ENCODE measurements at regions not wholly inside any gene's neighbourhood (a gene's known extent, or its start where the extent isn't known, plus 50 kb on each side); places are given as distances from the start of the nearest gene placed in this dataset.

DNA sequence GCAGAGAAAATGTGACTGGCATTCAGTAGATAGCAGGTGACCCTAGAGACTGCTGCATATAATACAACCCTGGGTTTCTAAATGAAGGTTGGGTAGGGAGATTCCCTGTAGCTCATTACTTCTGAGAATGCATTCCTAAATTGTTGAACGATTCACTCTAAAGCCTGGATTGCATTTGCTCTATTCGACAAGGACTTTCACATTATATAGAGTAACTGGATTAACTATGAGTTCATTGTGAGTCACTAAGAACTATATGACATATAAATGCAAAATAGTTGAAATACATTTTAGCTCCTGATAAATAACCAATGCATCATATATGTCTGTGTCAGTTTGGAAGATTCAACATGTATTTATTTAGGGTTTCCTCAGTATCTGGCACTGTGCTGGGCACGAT is 294.7 kb upstream of the CCDC54 start:
- Histone ChIP-seq H3K9me3 (ENCODE audit: control insufficient read depth in 1 of 2, low read length in 2 of 2) (no peaks in the 10 kb centered on the region), H3K4me3 (ENCODE audit: low read depth in 1 of 2, low read length in 2 of 2) (no peak overlapping the region), H3K36me3 (ENCODE audit: control insufficient read depth in 1 of 2, insufficient read depth in 2 of 2, low read length in 2 of 2) (no peaks in the 10 kb centered on the region), H3K4me1 (ENCODE audit: control insufficient read depth in 1 of 2, insufficient read depth in 2 of 2, low read length in 2 of 2) (no peaks in the 10 kb centered on the region), H3K27me3 (ENCODE audit: low read depth, low read length) (no peaks in the 10 kb centered on the region), H3K27ac (ENCODE audit: low read length) (no peak overlapping the region)

DNA sequence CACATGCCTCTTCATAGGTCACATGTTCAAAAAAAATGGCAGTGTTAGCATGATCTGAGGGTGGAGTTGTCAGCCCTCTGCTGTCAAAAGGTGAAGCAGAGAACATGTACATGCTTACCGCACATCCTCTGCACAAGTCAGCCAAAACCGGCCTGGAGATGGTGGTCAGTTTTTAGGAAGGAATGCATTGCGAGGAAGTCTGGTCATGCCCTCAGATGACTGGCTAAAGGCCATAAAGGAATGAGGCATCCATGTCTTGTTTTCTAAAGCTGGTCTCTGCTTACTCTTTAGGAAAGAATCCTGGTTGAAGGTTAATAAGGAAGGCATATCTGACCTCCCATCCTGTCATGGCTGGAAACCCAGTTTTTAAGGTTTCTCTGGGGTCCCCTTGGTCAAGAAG is 292.0 kb upstream of the CCDC54 start:
- H3K27ac ChIP-seq (ENCODE audit: low read length), result no peak overlapping the region
- H3K4me1 ChIP-seq (ENCODE audit: control insufficient read depth in 1 of 2, insufficient read depth in 2 of 2, low read length in 2 of 2), result no peaks in the 10 kb centered on the region
- H3K4me3 ChIP-seq (ENCODE audit: low read depth in 1 of 2, low read length in 2 of 2), result no peak overlapping the region

DNA sequence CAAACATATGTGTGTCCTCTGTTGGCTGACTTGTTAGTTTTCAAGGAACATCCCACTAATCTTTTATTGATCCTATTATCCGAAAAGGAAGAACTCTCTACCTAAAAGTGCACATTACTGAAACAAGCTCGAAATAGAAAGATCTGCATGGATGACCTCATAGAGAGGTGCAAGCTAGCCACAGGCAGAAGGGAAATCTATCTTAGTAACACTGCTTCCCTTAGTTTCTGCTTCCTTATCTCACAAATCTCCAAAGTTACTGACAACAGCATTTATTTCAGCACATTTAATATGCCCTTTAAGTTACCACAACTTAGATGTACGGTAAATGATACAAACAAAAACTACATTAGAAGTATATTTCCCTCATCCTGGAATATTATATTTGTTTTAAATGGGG is 285.1 kb upstream of the CCDC54 start:
- no peaks in the 10 kb centered on the region for H3K27me3 ChIP-seq (ENCODE audit: low read depth, low read length)
- no peaks in the 10 kb centered on the region for H3K9me3 ChIP-seq (ENCODE audit: control insufficient read depth in 1 of 2, low read length in 2 of 2)
- H3K36me3 ChIP-seq (ENCODE audit: control insufficient read depth in 1 of 2, insufficient read depth in 2 of 2, low read length in 2 of 2), result no peaks in the 10 kb centered on the region
- H3K27ac ChIP-seq (ENCODE audit: low read length), result no peak overlapping the region
- H3K4me3 ChIP-seq (ENCODE audit: low read depth in 1 of 2, low read length in 2 of 2), result no peak overlapping the region
- H3K4me1 ChIP-seq (ENCODE audit: control insufficient read depth in 1 of 2, insufficient read depth in 2 of 2, low read length in 2 of 2), result no peaks in the 10 kb centered on the region

More for the DNA sequence above, 292.0 kb upstream of the CCDC54 start:
- H3K27me3 ChIP-seq (ENCODE audit: low read depth, low read length), result no peaks in the 10 kb centered on the region
- no peaks in the 10 kb centered on the region for H3K36me3 ChIP-seq (ENCODE audit: control insufficient read depth in 1 of 2, insufficient read depth in 2 of 2, low read length in 2 of 2)
- H3K9me3 ChIP-seq (ENCODE audit: control insufficient read depth in 1 of 2, low read length in 2 of 2), result no peaks in the 10 kb centered on the region

DNA sequence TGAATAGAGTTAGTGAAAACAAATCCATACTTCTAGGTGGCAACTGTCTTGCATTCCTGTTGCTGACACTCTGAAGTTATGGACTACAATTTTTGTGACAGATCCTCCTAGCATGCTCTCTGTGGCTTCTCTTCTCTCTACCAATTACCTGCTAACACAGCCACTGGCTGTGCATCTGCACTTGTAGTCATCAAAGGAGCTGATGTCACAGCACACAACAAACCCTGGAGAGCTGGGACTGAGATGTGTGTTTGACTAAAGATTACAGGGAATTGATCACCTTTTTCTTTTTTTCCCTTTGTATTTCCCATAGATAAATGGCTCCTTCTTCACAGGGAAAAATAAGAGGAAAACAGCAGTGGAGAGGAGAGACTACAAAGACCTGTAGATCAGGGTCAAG is 278.4 kb upstream of the CCDC54 start:
- Histone ChIP-seq H3K27ac (ENCODE audit: low read length) (no peak overlapping the region), H3K36me3 (ENCODE audit: control insufficient read depth in 1 of 2, insufficient read depth in 2 of 2, low read length in 2 of 2) (no peaks in the 10 kb centered on the region), H3K4me3 (ENCODE audit: low read depth in 1 of 2, low read length in 2 of 2) (no peak overlapping the region), H3K27me3 (ENCODE audit: low read depth, low read length) (no peaks in the 10 kb centered on the region), H3K9me3 (ENCODE audit: control insufficient read depth in 1 of 2, low read length in 2 of 2) (no peaks in the 10 kb centered on the region), H3K4me1 (ENCODE audit: control insufficient read depth in 1 of 2, insufficient read depth in 2 of 2, low read length in 2 of 2) (no peaks in the 10 kb centered on the region)

DNA sequence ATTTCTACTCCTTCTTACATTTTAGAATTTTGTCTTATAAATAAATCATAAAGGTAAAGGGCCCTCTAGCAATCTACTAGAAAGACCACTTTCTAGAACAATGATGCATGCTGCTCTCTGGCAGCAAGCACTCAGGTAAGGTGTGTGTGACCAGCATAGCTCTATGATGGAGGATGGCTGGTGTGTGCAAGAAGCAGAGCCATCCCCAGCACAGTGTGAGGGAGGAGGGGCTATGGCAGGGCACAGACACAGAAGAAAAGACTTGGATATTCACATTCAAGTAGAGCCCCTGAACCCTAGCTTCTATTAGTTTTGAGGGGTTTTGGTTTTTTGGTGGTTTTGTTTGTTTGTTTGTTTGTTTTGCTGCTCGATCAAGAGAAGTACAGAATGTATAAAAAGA is 277.1 kb upstream of the CCDC54 start:
- H3K4me3 ChIP-seq (ENCODE audit: low read depth in 1 of 2, low read length in 2 of 2), result no peak overlapping the region
- no peaks in the 10 kb centered on the region for H3K36me3 ChIP-seq (ENCODE audit: control insufficient read depth in 1 of 2, insufficient read depth in 2 of 2, low read length in 2 of 2)

DNA sequence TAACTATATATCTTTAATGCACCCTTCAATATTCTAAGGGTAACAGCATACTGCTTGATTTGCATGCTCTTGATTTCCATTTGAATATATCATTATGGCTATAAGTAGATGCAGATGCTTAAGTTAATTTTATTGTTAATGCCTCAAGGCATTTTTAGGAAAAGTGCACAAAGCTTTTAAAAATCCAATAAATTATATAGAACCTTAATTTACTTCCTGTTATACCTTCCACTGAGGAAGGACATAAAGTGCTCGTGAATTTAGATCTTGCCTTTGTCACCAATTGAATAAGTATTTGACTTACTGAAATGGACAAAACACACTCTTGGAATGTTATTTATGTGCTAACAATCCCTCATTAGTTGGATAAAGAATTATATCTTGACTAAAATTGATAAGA is 276.7 kb upstream of the CCDC54 start:
- Histone ChIP-seq H3K27ac (ENCODE audit: low read length) (no peak overlapping the region), H3K4me3 (ENCODE audit: low read depth in 1 of 2, low read length in 2 of 2) (no peak overlapping the region), H3K27me3 (ENCODE audit: low read depth, low read length) (no peaks in the 10 kb centered on the region), H3K9me3 (ENCODE audit: control insufficient read depth in 1 of 2, low read length in 2 of 2) (no peaks in the 10 kb centered on the region), H3K36me3 (ENCODE audit: control insufficient read depth in 1 of 2, insufficient read depth in 2 of 2, low read length in 2 of 2) (no peaks in the 10 kb centered on the region), H3K4me1 (ENCODE audit: control insufficient read depth in 1 of 2, insufficient read depth in 2 of 2, low read length in 2 of 2) (no peaks in the 10 kb centered on the region)

More for the DNA sequence above, 277.1 kb upstream of the CCDC54 start:
- H3K4me1 ChIP-seq (ENCODE audit: control insufficient read depth in 1 of 2, insufficient read depth in 2 of 2, low read length in 2 of 2), result no peaks in the 10 kb centered on the region
- H3K27ac ChIP-seq (ENCODE audit: low read length), result no peak overlapping the region
- H3K27me3 ChIP-seq (ENCODE audit: low read depth, low read length), result no peaks in the 10 kb centered on the region
- H3K9me3 ChIP-seq (ENCODE audit: control insufficient read depth in 1 of 2, low read length in 2 of 2), result no peaks in the 10 kb centered on the region

- Histone ChIP-seq H3K4me1 (ENCODE audit: control insufficient read depth in 1 of 2, insufficient read depth in 2 of 2, low read length in 2 of 2) (no peaks in the 10 kb centered on the region), H3K27ac (ENCODE audit: low read length) (no peak overlapping the region), H3K36me3 (ENCODE audit: control insufficient read depth in 1 of 2, insufficient read depth in 2 of 2, low read length in 2 of 2) (no peaks in the 10 kb centered on the region), H3K4me3 (ENCODE audit: low read depth in 1 of 2, low read length in 2 of 2) (no peak overlapping the region), H3K27me3 (ENCODE audit: low read depth, low read length) (no peaks in the 10 kb centered on the region), H3K9me3 (ENCODE audit: control insufficient read depth in 1 of 2, low read length in 2 of 2) (no peaks in the 10 kb centered on the region)
Measured at GRCh38 chr3:107103786-107104185, 273.5 kb upstream of the CCDC54 start.

DNA sequence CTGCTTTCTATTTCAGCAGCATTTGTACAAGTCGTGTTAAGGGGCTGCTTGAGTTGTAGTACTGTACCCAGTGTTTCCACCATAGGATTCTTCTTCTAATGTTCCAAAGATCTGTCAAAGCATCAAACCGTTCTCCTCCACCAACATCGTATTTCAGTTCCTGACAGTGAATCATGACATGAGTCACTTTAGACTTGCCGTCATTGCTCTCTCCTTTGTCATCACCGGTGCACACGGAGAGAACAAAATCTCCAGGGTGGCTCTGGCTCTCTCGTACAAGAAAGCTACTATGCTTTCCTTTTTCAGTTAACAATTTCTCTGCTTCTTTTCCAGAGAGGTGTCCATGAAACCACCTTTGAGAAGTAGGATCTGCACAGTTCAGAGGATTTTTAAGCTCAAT is 270.9 kb upstream of the CCDC54 start:
- Histone ChIP-seq H3K27me3 (ENCODE audit: low read depth, low read length) (no peaks in the 10 kb centered on the region), H3K36me3 (ENCODE audit: control insufficient read depth in 1 of 2, insufficient read depth in 2 of 2, low read length in 2 of 2) (no peaks in the 10 kb centered on the region), H3K27ac (ENCODE audit: low read length) (no peak overlapping the region), H3K4me1 (ENCODE audit: control insufficient read depth in 1 of 2, insufficient read depth in 2 of 2, low read length in 2 of 2) (no peaks in the 10 kb centered on the region), H3K9me3 (ENCODE audit: control insufficient read depth in 1 of 2, low read length in 2 of 2) (no peaks in the 10 kb centered on the region), H3K4me3 (ENCODE audit: low read depth in 1 of 2, low read length in 2 of 2) (no peak overlapping the region)

DNA sequence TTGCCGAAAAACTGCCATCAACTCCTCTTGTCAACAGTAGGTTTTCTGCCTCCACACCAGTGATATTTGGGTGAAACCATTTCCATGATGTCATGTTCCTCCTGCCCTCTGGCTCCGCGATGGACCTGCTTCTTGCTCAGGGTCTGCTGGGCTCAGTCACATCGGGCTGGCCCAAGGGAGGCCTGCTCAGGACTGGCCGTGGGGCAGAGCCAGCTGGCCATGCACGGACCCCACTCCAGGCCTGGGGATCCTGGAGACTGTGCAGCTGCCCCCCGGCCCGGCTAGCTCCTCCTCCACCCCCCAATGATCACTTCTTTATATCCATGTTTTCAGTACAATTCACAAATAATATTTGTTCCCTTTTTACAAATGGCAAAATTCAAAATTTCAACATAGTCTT is 270.3 kb upstream of the CCDC54 start:
- no peaks in the 10 kb centered on the region for H3K27me3 ChIP-seq (ENCODE audit: low read depth, low read length)
- no peaks in the 10 kb centered on the region for H3K4me1 ChIP-seq (ENCODE audit: control insufficient read depth in 1 of 2, insufficient read depth in 2 of 2, low read length in 2 of 2)
- no peak overlapping the region for H3K27ac ChIP-seq (ENCODE audit: low read length)
- no peak overlapping the region for H3K4me3 ChIP-seq (ENCODE audit: low read depth in 1 of 2, low read length in 2 of 2)
- no peaks in the 10 kb centered on the region for H3K36me3 ChIP-seq (ENCODE audit: control insufficient read depth in 1 of 2, insufficient read depth in 2 of 2, low read length in 2 of 2)
- H3K9me3 ChIP-seq (ENCODE audit: control insufficient read depth in 1 of 2, low read length in 2 of 2), result no peaks in the 10 kb centered on the region

DNA sequence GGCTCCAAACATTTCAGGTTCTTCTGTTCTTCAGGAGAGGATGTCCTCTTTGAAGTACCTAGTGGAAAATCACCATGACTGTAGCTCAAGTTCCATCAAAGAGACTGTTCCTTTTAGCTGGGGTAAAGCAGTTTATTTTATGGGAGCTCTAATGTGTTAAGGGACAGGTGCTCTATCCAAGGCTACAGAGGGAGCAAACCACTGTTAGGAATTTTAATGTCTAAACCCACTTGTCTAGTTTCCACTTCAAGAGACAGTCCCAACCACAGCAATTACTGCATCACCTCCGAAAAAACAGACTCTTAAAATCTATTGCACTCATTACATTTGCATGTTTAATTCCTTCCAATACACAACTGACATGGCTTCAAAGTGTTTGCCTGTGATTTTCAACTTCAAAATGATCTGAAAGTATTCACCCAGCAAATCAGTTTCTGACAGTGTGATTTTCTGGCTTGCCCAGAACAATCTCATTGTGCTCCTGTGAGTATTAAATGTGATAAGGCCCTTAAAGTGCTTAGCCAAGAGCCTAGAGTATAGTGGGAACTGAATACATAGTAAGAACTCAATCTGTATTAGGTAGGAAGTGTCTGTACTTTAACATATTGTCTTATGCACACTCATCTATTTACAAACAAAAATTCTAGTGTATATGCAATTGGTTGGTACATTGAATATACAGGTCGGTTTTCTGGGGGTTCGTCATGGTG is 266.5 kb upstream of the CCDC54 start:
- H3K27ac ChIP-seq (ENCODE audit: low read length), result no peak overlapping the region
- H3K36me3 ChIP-seq (ENCODE audit: control insufficient read depth in 1 of 2, insufficient read depth in 2 of 2, low read length in 2 of 2), result no peaks in the 10 kb centered on the region
- H3K27me3 ChIP-seq (ENCODE audit: low read depth, low read length), result no peaks in the 10 kb centered on the region

DNA sequence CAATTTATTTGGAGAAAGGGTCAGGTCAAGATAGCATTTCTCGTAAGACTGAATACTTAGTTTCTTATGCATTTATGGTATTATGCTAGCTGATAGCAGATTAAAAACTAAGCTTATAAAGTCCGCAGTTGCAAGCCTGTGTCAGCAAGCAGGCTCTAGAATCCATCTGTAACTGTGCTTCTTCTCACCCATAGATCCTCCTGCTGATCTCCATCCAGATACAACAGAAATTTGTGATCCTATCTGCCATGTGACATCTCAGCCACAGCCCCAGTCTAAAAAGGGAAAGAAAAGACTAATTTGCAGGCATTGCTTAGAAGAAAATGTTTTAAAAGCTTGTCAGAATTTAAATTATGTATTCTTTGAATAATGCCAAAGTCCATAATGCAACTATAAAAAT is 265.4 kb upstream of the CCDC54 start:
- H3K27ac ChIP-seq (ENCODE audit: low read length), result no peak overlapping the region
- H3K27me3 ChIP-seq (ENCODE audit: low read depth, low read length), result no peaks in the 10 kb centered on the region
- H3K36me3 ChIP-seq (ENCODE audit: control insufficient read depth in 1 of 2, insufficient read depth in 2 of 2, low read length in 2 of 2), result no peaks in the 10 kb centered on the region
- H3K4me3 ChIP-seq (ENCODE audit: low read depth in 1 of 2, low read length in 2 of 2), result no peak overlapping the region
- no peaks in the 10 kb centered on the region for H3K9me3 ChIP-seq (ENCODE audit: control insufficient read depth in 1 of 2, low read length in 2 of 2)
- H3K4me1 ChIP-seq (ENCODE audit: control insufficient read depth in 1 of 2, insufficient read depth in 2 of 2, low read length in 2 of 2), result no peaks in the 10 kb centered on the region

More for the DNA sequence above, 266.5 kb upstream of the CCDC54 start:
- Histone ChIP-seq H3K4me3 (ENCODE audit: low read depth in 1 of 2, low read length in 2 of 2) (no peak overlapping the region), H3K9me3 (ENCODE audit: control insufficient read depth in 1 of 2, low read length in 2 of 2) (no peaks in the 10 kb centered on the region), H3K4me1 (ENCODE audit: control insufficient read depth in 1 of 2, insufficient read depth in 2 of 2, low read length in 2 of 2) (no peaks in the 10 kb centered on the region)

- no peaks in the 10 kb centered on the region for H3K9me3 ChIP-seq (ENCODE audit: control insufficient read depth in 1 of 2, low read length in 2 of 2)
- H3K4me3 ChIP-seq (ENCODE audit: low read depth in 1 of 2, low read length in 2 of 2), result no peak overlapping the region
- H3K4me1 ChIP-seq (ENCODE audit: control insufficient read depth in 1 of 2, insufficient read depth in 2 of 2, low read length in 2 of 2), result no peaks in the 10 kb centered on the region
- no peaks in the 10 kb centered on the region for H3K36me3 ChIP-seq (ENCODE audit: control insufficient read depth in 1 of 2, insufficient read depth in 2 of 2, low read length in 2 of 2)
- H3K27me3 ChIP-seq (ENCODE audit: low read depth, low read length), result no peaks in the 10 kb centered on the region
- H3K27ac ChIP-seq (ENCODE audit: low read length), result no peak overlapping the region
Measured at GRCh38 chr3:107112356-107112755, 264.9 kb upstream of the CCDC54 start.
